Endothelial cell of umbilical vein (primary cell): ENCODE measurements at regions not wholly inside any gene's neighbourhood (a gene's known extent, or its start where the extent isn't known, plus 50 kb on each side); places are given as distances from the start of the nearest gene placed in this dataset.

Experiments used
- BruUV-seq: library from RNA; stranded (reverse); fragments of 400-500 nt; replicated peaks from 2 replicates; lab custom pipeline; 2021; lab: Mats Ljungman, UMichigan
- CTCF ChIA-PET: fragments of 300-600, 350-600 bp; sonication (Branson Sonifier 250); formaldehyde crosslinking; loops from one replicate; lab custom pipeline; 2021; ENCODE audit warnings: antibody characterized with exemption, inconsistent platforms; lab: Charles Lee
- POLR2A ChIA-PET: fragments of 300-600, 350-600 bp; sonication (Branson Sonifier 250); formaldehyde crosslinking; loops from one replicate; lab custom pipeline; 2021; ENCODE audit warnings: antibody characterized with exemption, inconsistent platforms; lab: Charles Lee
- DNase-seq: peaks from one replicate; pipeline ENCODE4 v3.0.0-alpha.2; 2011; ENCODE audit warnings: low read depth, low spot score
- FAIRE-seq: peaks from 2 replicates; lab custom pipeline; 2011; peaks lifted over from hg19 to GRCh38; lab: Jason Lieb, UNC
- H2AFZ ChIP-seq: 2 replicates; pipeline ENCODE4 v1.6.0; 2012; ENCODE audit warnings: low read depth, low read length, control low read depth, inconsistent platforms
- H3K27ac ChIP-seq: 2 replicates; pipeline ENCODE4 v1.5.1; 2011; ENCODE audit warnings: low read depth, mild to moderate bottlenecking, control low read depth, low read length, moderate library complexity; ENCODE audit not compliant: insufficient read depth
- H3K27me3 ChIP-seq, 2 experiments: 2 replicates each; pipeline versions ENCODE4 v1.6.0 to v1.6.1; 2011; ENCODE audit warnings: low read length in 2 of 2, mixed read lengths in 1 of 2; ENCODE audit not compliant: control insufficient read depth in 2 of 2, insufficient read depth in 2 of 2
- H3K36me3 ChIP-seq, 2 experiments: 2 replicates in 1 of 2; 3 replicates in 1 of 2; pipeline ENCODE4 v1.5.1; 2011; ENCODE audit warnings: low read length in 2 of 2, mild to moderate bottlenecking in 1 of 2, moderate library complexity in 1 of 2; ENCODE audit not compliant: control insufficient read depth in 2 of 2, insufficient read depth in 2 of 2; ENCODE audit errors: extremely low read depth in 1 of 2
- H3K4me1 ChIP-seq: 3 replicates; pipeline ENCODE4 v1.5.1; 2011; ENCODE audit warnings: mild to moderate bottlenecking, low read length; ENCODE audit not compliant: control insufficient read depth, insufficient read depth; ENCODE audit errors: extremely low read depth
- H3K4me2 ChIP-seq: 2 replicates; pipeline ENCODE4 v1.6.1; 2011; ENCODE audit warnings: low read length, control low read depth, mixed read lengths; ENCODE audit not compliant: insufficient read depth
- H3K4me3 ChIP-seq, 3 experiments: fragments of 200-600 bp in 1 of 3; sonication (generic), shearing (Covaris generic) in 1 of 3; replicated peaks in 1 of 3; 2 replicates each; pipeline ENCODE4 v1.5.1; 2011 to 2016; ENCODE audit warnings: control low read depth in 3 of 3, low read length in 3 of 3, mild to moderate bottlenecking in 2 of 3, inconsistent platforms in 1 of 3, low read depth in 1 of 3, moderate library complexity in 1 of 3; ENCODE audit not compliant: insufficient read depth in 1 of 3
- H3K79me2 ChIP-seq: 2 replicates; pipeline ENCODE4 v1.6.0; 2012; ENCODE audit warnings: low read length, inconsistent platforms; ENCODE audit not compliant: control insufficient read depth, insufficient read depth
- H3K9ac ChIP-seq: replicated peaks from 2 replicates; pipeline ENCODE3; 2011; ENCODE audit warnings: low read length, control low read depth; ENCODE audit not compliant: insufficient read depth; ENCODE audit errors: extremely low read depth
- H3K9me1 ChIP-seq: replicated peaks from 3 replicates; pipeline ENCODE4 v1.6.0; 2011; ENCODE audit warnings: mild to moderate bottlenecking, low read length; ENCODE audit not compliant: control insufficient read depth, insufficient read depth; ENCODE audit errors: extremely low read depth
- H3K9me3 ChIP-seq: replicated peaks from 2 replicates; pipeline ENCODE4 v1.5.1; 2012; ENCODE audit warnings: low read length, inconsistent platforms; ENCODE audit not compliant: control insufficient read depth, insufficient read depth
- H4K20me1 ChIP-seq: replicated peaks from 2 replicates; pipeline ENCODE3; 2011; ENCODE audit warnings: mild to moderate bottlenecking, low read length; ENCODE audit not compliant: control insufficient read depth, insufficient read depth; ENCODE audit errors: extremely low read depth
- EZH2 ChIP-seq: IDR thresholded peaks from 2 replicates; pipeline ENCODE4 v1.6.1; 2012; ENCODE audit warnings: borderline replicate concordance, low read depth, mild to moderate bottlenecking, moderate library complexity, low read length, inconsistent platforms; ENCODE audit not compliant: severe bottlenecking
- FOS ChIP-seq: IDR thresholded peaks from 2 replicates; pipeline ENCODE4 v1.6.1; 2011; ENCODE audit warnings: mild to moderate bottlenecking, low read length, moderate library complexity, borderline replicate concordance; ENCODE audit not compliant: insufficient read depth
- GATA2 ChIP-seq: IDR thresholded peaks from 2 replicates; pipeline ENCODE4 v1.7.0; 2011; ENCODE audit warnings: low read depth, mild to moderate bottlenecking, moderate library complexity, mixed read lengths, low read length; ENCODE audit not compliant: insufficient read length, insufficient read depth
- JUN ChIP-seq: IDR thresholded peaks from 2 replicates; pipeline ENCODE4 v1.6.1; 2011; ENCODE audit warnings: borderline replicate concordance, low read depth; ENCODE audit not compliant: insufficient read length, insufficient read depth
- MYC ChIP-seq: IDR thresholded peaks from one replicate; pipeline ENCODE4 v1.6.1; 2011; ENCODE audit warnings: mild to moderate bottlenecking, low read depth, low read length
- POLR2A ChIP-seq: IDR thresholded peaks from 2 replicates; pipeline ENCODE4 v1.6.1; 2012; ENCODE audit warnings: low read depth, mild to moderate bottlenecking, control low read depth, low read length
- POLR2AphosphoS5 ChIP-seq: IDR thresholded peaks from 2 replicates; pipeline ENCODE4 v1.6.1; 2012; ENCODE audit warnings: low read depth, mild to moderate bottlenecking, control low read depth, low read length, moderate library complexity; ENCODE audit not compliant: insufficient read depth
- dilution Hi-C: fragments of 300-500 bp; cut with MboI; formaldehyde crosslinking; loops from one replicate; pipeline ENCODE4 v1.15.0; 2019; ENCODE audit warnings: low sequenced_read_pairs; ENCODE audit not compliant: extremely low pct_ligation_motif_present
- intact Hi-C: fragments of 100-400 bp; cut with micrococcal nuclease; formaldehyde crosslinking; loops from one replicate; pipeline ENCODE4 v1.10.0; 2022
- TF ChIP-seq, protein P1 (sequence below): IDR thresholded peaks from 2 replicates; pipeline ENCODE4 v1.6.1; 2011; ENCODE audit not compliant: insufficient read depth, insufficient read length
- TF ChIP-seq, protein P2 (sequence below), 2 donors: IDR thresholded peaks; 1 replicate in 1 of 2; 2 replicates in 1 of 2; pipeline ENCODE4 v1.5.1; 2011; ENCODE audit warnings: low read length in 2 of 2, mild to moderate bottlenecking in 2 of 2, moderate library complexity in 2 of 2, control low read depth in 1 of 2, inconsistent platforms in 1 of 2, low read depth in 1 of 2; ENCODE audit not compliant: insufficient read depth in 1 of 2; ENCODE audit errors: extremely low read depth in 1 of 2

DNA sequence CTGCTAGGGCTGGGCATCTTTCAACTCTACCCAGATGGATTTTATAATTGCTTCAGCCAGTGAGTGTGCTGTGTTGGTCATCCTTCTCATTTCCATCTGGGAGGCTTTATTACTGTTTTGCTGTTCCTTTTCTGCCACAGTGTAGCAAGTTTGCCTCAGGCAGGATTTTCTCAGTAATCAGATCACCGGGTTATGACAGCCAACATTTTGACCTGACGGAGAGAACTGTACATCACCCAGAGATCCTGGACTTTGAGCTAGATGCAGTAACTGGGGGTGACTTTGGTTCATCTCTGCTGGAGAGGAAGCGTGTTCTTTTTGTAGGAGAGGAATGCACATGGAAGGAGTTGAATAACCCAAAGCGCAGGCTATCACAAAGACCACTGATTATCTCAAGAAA, 111.8 kb upstream of the AGR3 start:
- Histone ChIP-seq H2AFZ (no peak overlapping the region), H4K20me1 (no peaks in the 10 kb centered on the region), H3K4me3 (no peak overlapping the region), H3K27me3 (no peaks in the 10 kb centered on the region), H3K4me2 (no peak overlapping the region), H3K36me3 (no peaks in the 10 kb centered on the region), H3K4me1 (peaks cover 13% of the 10 kb centered on the region), H3K9ac (no peak overlapping the region), H3K9me3 (no peaks in the 10 kb centered on the region), H3K27ac (no peak overlapping the region), H3K79me2 (no peaks in the 10 kb centered on the region), H3K9me1 (no peaks in the 10 kb centered on the region)
- CTCF ChIA-PET: interaction anchor here (1.6 to 1.8 kb wide), 2 partner anchors 11 to 308 kb away, joined by 8 to 14 read pairs; no protein-coding TSS in a partner anchor
- no peak for FAIRE-seq
- DNase-seq: no peak
- BruUV-seq: no TSS peak
- dilution Hi-C loops: no loop called here
- TF ChIP-seq POLR2AphosphoS5 (no peak), EZH2 (no peak), JUN (no peak), GATA2 (no peak), POLR2A (no peak), FOS (no peak), MYC (no peak)
- TF ChIP-seq, protein P1, sequence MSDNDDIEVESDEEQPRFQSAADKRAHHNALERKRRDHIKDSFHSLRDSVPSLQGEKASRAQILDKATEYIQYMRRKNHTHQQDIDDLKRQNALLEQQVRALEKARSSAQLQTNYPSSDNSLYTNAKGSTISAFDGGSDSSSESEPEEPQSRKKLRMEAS: no peak
- TF ChIP-seq, protein P2, sequence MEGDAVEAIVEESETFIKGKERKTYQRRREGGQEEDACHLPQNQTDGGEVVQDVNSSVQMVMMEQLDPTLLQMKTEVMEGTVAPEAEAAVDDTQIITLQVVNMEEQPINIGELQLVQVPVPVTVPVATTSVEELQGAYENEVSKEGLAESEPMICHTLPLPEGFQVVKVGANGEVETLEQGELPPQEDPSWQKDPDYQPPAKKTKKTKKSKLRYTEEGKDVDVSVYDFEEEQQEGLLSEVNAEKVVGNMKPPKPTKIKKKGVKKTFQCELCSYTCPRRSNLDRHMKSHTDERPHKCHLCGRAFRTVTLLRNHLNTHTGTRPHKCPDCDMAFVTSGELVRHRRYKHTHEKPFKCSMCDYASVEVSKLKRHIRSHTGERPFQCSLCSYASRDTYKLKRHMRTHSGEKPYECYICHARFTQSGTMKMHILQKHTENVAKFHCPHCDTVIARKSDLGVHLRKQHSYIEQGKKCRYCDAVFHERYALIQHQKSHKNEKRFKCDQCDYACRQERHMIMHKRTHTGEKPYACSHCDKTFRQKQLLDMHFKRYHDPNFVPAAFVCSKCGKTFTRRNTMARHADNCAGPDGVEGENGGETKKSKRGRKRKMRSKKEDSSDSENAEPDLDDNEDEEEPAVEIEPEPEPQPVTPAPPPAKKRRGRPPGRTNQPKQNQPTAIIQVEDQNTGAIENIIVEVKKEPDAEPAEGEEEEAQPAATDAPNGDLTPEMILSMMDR (IDR thresholded peaks at IDR 0.05; ENCODE audit: extremely low read depth in 1 of 2, insufficient read depth in 1 of 2, low read depth in 1 of 2, low read length in 2 of 2): no peak
- POLR2A ChIA-PET: no interaction called here
- intact Hi-C loops: no loop called here
